IMR-90 (cell line): ENCODE measurements at regions not wholly inside any gene's neighbourhood (a gene's known extent, or its start where the extent isn't known, plus 50 kb on each side); places are given as distances from the start of the nearest gene placed in this dataset.

Experiments used
- ATAC-seq: fragments of 200-7000 bp; cut with Tn5 transposase; 2 replicates; pipeline ENCODE4 v1.9.1; 2020; ENCODE audit warnings: low read depth, mild to moderate bottlenecking, moderate library complexity
- BruUV-seq: library from RNA; stranded (reverse); fragments of 400-500 nt; replicated peaks from 2 replicates; lab custom pipeline; 2021; lab: Mats Ljungman, UMichigan
- CTCF ChIA-PET: fragments of 300-600 bp; formaldehyde crosslinking; extraction: SDS; loops from one replicate; lab custom pipeline; 2021; ENCODE audit warnings: antibody characterized with exemption; lab: Yijun Ruan, JAX
- POLR2A ChIA-PET: fragments of 300-600 bp; sonication (Branson Sonifier 250); formaldehyde crosslinking; loops from one replicate; lab custom pipeline; 2022; ENCODE audit warnings: antibody characterized with exemption; ENCODE audit not compliant: unreplicated experiment; lab: Charles Lee
- DNase-seq: peaks from one replicate; pipeline ENCODE4 v3.0.0; 2013
- H2AFZ ChIP-seq: replicated peaks from 2 replicates; pipeline ENCODE3; 2013; ENCODE audit warnings: low read length, mild to moderate bottlenecking; ENCODE audit not compliant: poor library complexity
- H2AK5ac ChIP-seq: 2 replicates; pipeline ENCODE4 v1.6.1; 2013; ENCODE audit warnings: low read depth, low read length, inconsistent platforms
- H2AK9ac ChIP-seq: replicated peaks from 2 replicates; pipeline ENCODE3; 2013; ENCODE audit warnings: mild to moderate bottlenecking, low read depth, low read length, moderate library complexity; ENCODE audit not compliant: poor library complexity
- H2BK120ac ChIP-seq: 2 replicates; pipeline ENCODE4 v1.6.1; 2013; ENCODE audit warnings: low read depth, low read length, inconsistent platforms
- H2BK15ac ChIP-seq: 3 replicates; pipeline ENCODE4 v1.6.1; 2013; ENCODE audit warnings: low read depth, low read length, inconsistent platforms
- H2BK20ac ChIP-seq: 2 replicates; pipeline ENCODE4 v1.6.1; 2013; ENCODE audit warnings: low read depth, mild to moderate bottlenecking, inconsistent platforms, low read length, moderate library complexity
- H2BK5ac ChIP-seq: 2 replicates; pipeline ENCODE4 v1.6.1; 2013; ENCODE audit warnings: mild to moderate bottlenecking, low read depth, low read length, inconsistent platforms; ENCODE audit not compliant: poor library complexity, severe bottlenecking
- H3K14ac ChIP-seq: replicated peaks from 2 replicates; pipeline ENCODE4 v1.6.1; 2013; ENCODE audit warnings: low read depth, low read length, inconsistent platforms
- H3K18ac ChIP-seq: 2 replicates; pipeline ENCODE4 v1.6.1; 2013; ENCODE audit warnings: low read depth, low read length, control low read depth
- H3K23ac ChIP-seq: 2 replicates; pipeline ENCODE4 v1.6.1; 2013; ENCODE audit warnings: low read depth, low read length, inconsistent platforms
- H3K27ac ChIP-seq: 2 replicates; pipeline ENCODE4 v1.5.1; 2013; ENCODE audit warnings: mild to moderate bottlenecking, control low read depth, low read length; ENCODE audit not compliant: insufficient read depth
- H3K27me3 ChIP-seq: 2 replicates; pipeline ENCODE4 v1.6.1; 2013; ENCODE audit warnings: low read length; ENCODE audit not compliant: control insufficient read depth, insufficient read depth
- H3K36me3 ChIP-seq: 2 replicates; pipeline ENCODE4 v1.6.1; 2013; ENCODE audit warnings: low read length, mixed read lengths; ENCODE audit not compliant: control insufficient read depth, insufficient read depth
- H3K4ac ChIP-seq: 2 replicates; pipeline ENCODE4 v1.6.1; 2013; ENCODE audit warnings: low read depth, low read length, inconsistent platforms
- H3K4me1 ChIP-seq: 2 replicates; pipeline ENCODE4 v1.6.1; 2013; ENCODE audit warnings: low read length, mixed read lengths; ENCODE audit not compliant: control insufficient read depth, insufficient read depth
- H3K4me2 ChIP-seq: 2 replicates; pipeline ENCODE4 v1.6.1; 2013; ENCODE audit warnings: low read depth, mild to moderate bottlenecking, control low read depth, low read length, moderate library complexity
- H3K4me3 ChIP-seq: 2 replicates; pipeline ENCODE4 v1.5.1; 2013; ENCODE audit warnings: low read depth, mild to moderate bottlenecking, control low read depth, low read length, moderate library complexity; ENCODE audit not compliant: insufficient read depth
- H3K56ac ChIP-seq: 2 replicates; pipeline ENCODE4 v1.6.1; 2013; ENCODE audit warnings: low read length, inconsistent platforms; ENCODE audit not compliant: insufficient read depth; ENCODE audit errors: extremely low read depth
- H3K79me1 ChIP-seq, 2 experiments: 2 replicates each; pipeline ENCODE4 v1.6.1; 2013; ENCODE audit warnings: low read length in 2 of 2, inconsistent platforms in 1 of 2, low read depth in 1 of 2
- H3K9ac ChIP-seq: 2 replicates; pipeline ENCODE4 v1.6.1; 2013; ENCODE audit warnings: low read depth, low read length, control low read depth
- H3K9me1 ChIP-seq: 2 replicates; pipeline ENCODE4 v1.6.1; 2013; ENCODE audit warnings: low read length, inconsistent platforms; ENCODE audit not compliant: insufficient read depth
- H3K9me3 ChIP-seq: 2 replicates; pipeline ENCODE4 v1.6.1; 2013; ENCODE audit warnings: low read length; ENCODE audit not compliant: control insufficient read depth, insufficient read depth
- H4K20me1 ChIP-seq: 2 replicates; pipeline ENCODE4 v1.6.1; 2013; ENCODE audit warnings: low read length, inconsistent platforms; ENCODE audit not compliant: insufficient read depth
- H4K5ac ChIP-seq: 2 replicates; pipeline ENCODE4 v1.6.1; 2013; ENCODE audit warnings: mild to moderate bottlenecking, low read depth, low read length, control low read depth
- H4K8ac ChIP-seq, 2 experiments: 2 replicates each; pipeline ENCODE4 v1.6.1; 2013; ENCODE audit warnings: low read depth in 2 of 2, low read length in 2 of 2, control low read depth in 1 of 2, inconsistent platforms in 1 of 2
- H4K91ac ChIP-seq: 2 replicates; pipeline ENCODE4 v1.6.1; 2013; ENCODE audit warnings: low read depth, low read length, inconsistent platforms; ENCODE audit not compliant: insufficient read depth
- CEBPB ChIP-seq: IDR thresholded peaks from 2 replicates; pipeline ENCODE4 v1.6.1; 2012; ENCODE audit warnings: low read depth, low read length, improper control_type of control experiment
- NFE2L2 ChIP-seq: fragments of 150-350 bp; IDR thresholded peaks from 2 replicates; pipeline ENCODE4 v1.6.1; 2016; ENCODE audit warnings: low read depth, mild to moderate bottlenecking, low read length
- WGBS, 2 experiments: methylation state at CpG; one replicate each; pipeline versions ENCODE4 v1.1.5 to v1.1.7; 2013; ENCODE audit warnings: missing lambda C conversion rate in 2 of 2; ENCODE audit not compliant: insufficient read length in 1 of 2; ENCODE audit errors: extremely low coverage in 2 of 2; 5-methylcytosine and 5-hydroxymethylcytosine counted together
- dilution Hi-C: fragments of 300-500 bp; cut with HindIII; formaldehyde crosslinking; loops from one replicate; pipeline ENCODE4 v1.14.3; 2018; ENCODE audit warnings: low sequenced_read_pairs; ENCODE audit not compliant: unreplicated experiment
- in situ Hi-C: fragments of 300-500 bp; cut with MboI; formaldehyde crosslinking; loops from 3 replicates; pipeline ENCODE4 v1.14.3; 2019; ENCODE audit warnings: low sequenced_read_pairs, inconsistent platforms, mixed read lengths
- intact Hi-C: fragments of 100-400 bp; cut with micrococcal nuclease; formaldehyde crosslinking; loops from 2 replicates; pipeline ENCODE4 v1.10.0; 2022
- TF ChIP-seq, protein P1 (sequence below): fragments of 150-350 bp; IDR thresholded peaks from 2 replicates; pipeline ENCODE4 v1.6.1; 2016; ENCODE audit warnings: low read depth, mild to moderate bottlenecking, low read length, moderate library complexity, borderline replicate concordance
- TF ChIP-seq, protein P2 (sequence below): conservative IDR thresholded peaks from 2 replicates; pipeline ENCODE4 v1.5.1; 2012; ENCODE audit warnings: mild to moderate bottlenecking, low read depth, low read length, improper control_type of control experiment

DNA sequence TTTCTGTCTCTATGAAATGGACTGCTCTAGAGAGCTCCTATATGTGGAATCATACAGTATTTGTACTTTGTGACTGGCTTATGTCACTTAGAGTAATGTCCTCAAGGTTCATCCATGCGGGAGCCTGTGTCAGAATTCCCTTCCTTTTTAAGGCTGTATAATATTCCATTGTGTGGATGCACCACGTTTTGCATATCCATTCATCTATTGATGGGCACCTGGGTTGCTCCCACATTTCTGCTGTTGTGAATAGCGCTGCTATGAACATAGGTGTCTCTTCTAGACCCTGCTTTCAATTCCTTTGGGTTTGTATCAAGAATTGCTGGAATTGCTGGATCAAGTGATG, 155.4 kb downstream of the BMP7 start:
- CTCF ChIA-PET: no interaction called here
- dilution Hi-C loops: no loop called here
- ATAC-seq: no peak

More for the DNA sequence above, 155.4 kb downstream of the BMP7 start:
- H4K20me1 ChIP-seq: no peaks in the 10 kb centered on the region
- H2BK20ac ChIP-seq: no peak overlapping the region
- no peaks in the 10 kb centered on the region for H3K79me1 ChIP-seq
- H3K4me1 ChIP-seq: no peaks in the 10 kb centered on the region
- no peak overlapping the region for H3K9ac ChIP-seq
- H3K4ac ChIP-seq: no peak overlapping the region
- no peak overlapping the region for H2AK9ac ChIP-seq
- WGBS, 2 experiments: no CpG with 5 or more reads among the region's 3 CpGs
- peaks cover 23% of the 10 kb centered on the region for H3K9me3 ChIP-seq
- H3K27ac ChIP-seq: no peak overlapping the region
- no peak overlapping the region for H2BK5ac ChIP-seq
- no peak overlapping the region for H2AK5ac ChIP-seq
- H2AFZ ChIP-seq: no peak overlapping the region
- no peak overlapping the region for H3K4me2 ChIP-seq
- H3K23ac ChIP-seq: no peak overlapping the region
- H3K56ac ChIP-seq: no peak overlapping the region
- POLR2A ChIA-PET: no interaction called here
- H4K8ac ChIP-seq: no peak overlapping the region
- TF ChIP-seq, protein P1, sequence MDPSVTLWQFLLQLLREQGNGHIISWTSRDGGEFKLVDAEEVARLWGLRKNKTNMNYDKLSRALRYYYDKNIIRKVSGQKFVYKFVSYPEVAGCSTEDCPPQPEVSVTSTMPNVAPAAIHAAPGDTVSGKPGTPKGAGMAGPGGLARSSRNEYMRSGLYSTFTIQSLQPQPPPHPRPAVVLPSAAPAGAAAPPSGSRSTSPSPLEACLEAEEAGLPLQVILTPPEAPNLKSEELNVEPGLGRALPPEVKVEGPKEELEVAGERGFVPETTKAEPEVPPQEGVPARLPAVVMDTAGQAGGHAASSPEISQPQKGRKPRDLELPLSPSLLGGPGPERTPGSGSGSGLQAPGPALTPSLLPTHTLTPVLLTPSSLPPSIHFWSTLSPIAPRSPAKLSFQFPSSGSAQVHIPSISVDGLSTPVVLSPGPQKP: no peak
- no peak for TF ChIP-seq NFE2L2
- TF ChIP-seq, protein P2, sequence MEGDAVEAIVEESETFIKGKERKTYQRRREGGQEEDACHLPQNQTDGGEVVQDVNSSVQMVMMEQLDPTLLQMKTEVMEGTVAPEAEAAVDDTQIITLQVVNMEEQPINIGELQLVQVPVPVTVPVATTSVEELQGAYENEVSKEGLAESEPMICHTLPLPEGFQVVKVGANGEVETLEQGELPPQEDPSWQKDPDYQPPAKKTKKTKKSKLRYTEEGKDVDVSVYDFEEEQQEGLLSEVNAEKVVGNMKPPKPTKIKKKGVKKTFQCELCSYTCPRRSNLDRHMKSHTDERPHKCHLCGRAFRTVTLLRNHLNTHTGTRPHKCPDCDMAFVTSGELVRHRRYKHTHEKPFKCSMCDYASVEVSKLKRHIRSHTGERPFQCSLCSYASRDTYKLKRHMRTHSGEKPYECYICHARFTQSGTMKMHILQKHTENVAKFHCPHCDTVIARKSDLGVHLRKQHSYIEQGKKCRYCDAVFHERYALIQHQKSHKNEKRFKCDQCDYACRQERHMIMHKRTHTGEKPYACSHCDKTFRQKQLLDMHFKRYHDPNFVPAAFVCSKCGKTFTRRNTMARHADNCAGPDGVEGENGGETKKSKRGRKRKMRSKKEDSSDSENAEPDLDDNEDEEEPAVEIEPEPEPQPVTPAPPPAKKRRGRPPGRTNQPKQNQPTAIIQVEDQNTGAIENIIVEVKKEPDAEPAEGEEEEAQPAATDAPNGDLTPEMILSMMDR: no peak
- no peak for TF ChIP-seq CEBPB
- no peak overlapping the region for H3K4me3 ChIP-seq
- no peaks in the 10 kb centered on the region for H3K27me3 ChIP-seq
- no peak overlapping the region for H3K18ac ChIP-seq
- no peak overlapping the region for H4K91ac ChIP-seq
- in situ Hi-C loops: no loop called here
- DNase-seq: no peak
- no peaks in the 10 kb centered on the region for H3K9me1 ChIP-seq
- no peak overlapping the region for H3K14ac ChIP-seq
- H2BK15ac ChIP-seq: no peak overlapping the region
- intact Hi-C loops: no loop called here
- no TSS peak for BruUV-seq
- no peaks in the 10 kb centered on the region for H3K36me3 ChIP-seq
- no peak overlapping the region for H4K5ac ChIP-seq
- H2BK120ac ChIP-seq: no peak overlapping the region
